Loucy (cell line): ENCODE measurements at regions not wholly inside any gene's neighbourhood (a gene's known extent, or its start where the extent isn't known, plus 50 kb on each side); places are given as distances from the start of the nearest gene placed in this dataset.
"Not testable (repeated sequence)": the region's sequence is repeated elsewhere in the genome, so short reads cannot be mapped to it uniquely, and the experiment has no call there.

Experiments
- H2AFZ ChIP-seq: fragments of 200-600 bp; sonication (generic); 2 replicates; pipeline ENCODE4 v1.6.0; 2016; ENCODE audit warnings: antibody characterized with exemption, mild to moderate bottlenecking, low read length, moderate library complexity
- H3F3A ChIP-seq: fragments of 200-600 bp; 2 replicates; pipeline ENCODE4 v1.6.0; 2016; ENCODE audit warnings: antibody characterized with exemption, low read depth, mild to moderate bottlenecking
- H3K27me3 ChIP-seq: fragments of 200-600 bp; sonication (generic); 2 replicates; pipeline ENCODE4 v1.6.1; 2014; ENCODE audit warnings: low read length, mild to moderate bottlenecking; ENCODE audit not compliant: insufficient read depth, poor library complexity, severe bottlenecking
- H3K36me3 ChIP-seq: fragments of 200-600 bp; sonication (generic); 2 replicates; pipeline ENCODE4 v1.6.1; 2016; ENCODE audit warnings: low read length; ENCODE audit not compliant: insufficient read depth
- H3K4me1 ChIP-seq: fragments of 200-600 bp; sonication (generic); 2 replicates; pipeline ENCODE4 v1.5.1; 2014; ENCODE audit warnings: low read length, mild to moderate bottlenecking; ENCODE audit not compliant: insufficient read depth, poor library complexity, severe bottlenecking
- H3K4me2 ChIP-seq: fragments of 200-600 bp; sonication (generic); 2 replicates; pipeline ENCODE4 v1.6.0; 2014; ENCODE audit warnings: antibody characterized with exemption, low read length, low read depth, mild to moderate bottlenecking; ENCODE audit not compliant: poor library complexity, severe bottlenecking
- H3K4me3 ChIP-seq: fragments of 200-600 bp; sonication (generic); 2 replicates; pipeline ENCODE4 v1.5.1; 2014; ENCODE audit warnings: low read length, mild to moderate bottlenecking, mixed read lengths; ENCODE audit not compliant: poor library complexity, severe bottlenecking
- H3K79me2 ChIP-seq: fragments of 200-600 bp; sonication (generic); 2 replicates; pipeline ENCODE4 v1.6.1; 2014; ENCODE audit warnings: low read length; ENCODE audit not compliant: insufficient read depth
- H3K9ac ChIP-seq: fragments of 200-600 bp; sonication (generic); 2 replicates; pipeline ENCODE4 v1.6.0; 2014; ENCODE audit warnings: mild to moderate bottlenecking, low read depth, low read length, moderate library complexity; ENCODE audit not compliant: poor library complexity, severe bottlenecking
- H3K9me2 ChIP-seq: fragments of 200-600 bp; sonication (generic); replicated peaks from 2 replicates; pipeline ENCODE4 v1.6.1; 2016; ENCODE audit warnings: low read depth, low read length, mixed read lengths
- H3K9me3 ChIP-seq: fragments of 200-600 bp; sonication (generic); 2 replicates; pipeline ENCODE4 v1.6.1; 2014; ENCODE audit warnings: mild to moderate bottlenecking, antibody characterized with exemption, low read length, low read depth; ENCODE audit not compliant: insufficient read depth
- H4K20me1 ChIP-seq: fragments of 200-600 bp; sonication (generic); 2 replicates; pipeline ENCODE4 v1.6.0; 2014; ENCODE audit warnings: antibody characterized with exemption, low read length, mild to moderate bottlenecking; ENCODE audit not compliant: insufficient read depth, poor library complexity, severe bottlenecking
- CTCF ChIP-seq: fragments of 200-600 bp; sonication (generic); conservative IDR thresholded peaks from 2 replicates; pipeline ENCODE4 v1.5.1; 2014; ENCODE audit warnings: mild to moderate bottlenecking, antibody characterized with exemption, low read length
- EZH2phosphoT487 ChIP-seq: fragments of 200-600 bp; IDR thresholded peaks from 2 replicates; pipeline ENCODE4 v1.6.1; 2018; ENCODE audit warnings: antibody characterized with exemption, mild to moderate bottlenecking, moderate library complexity, borderline replicate concordance

- Histone ChIP-seq H3K79me2 (no peaks in the 10 kb centered on the region), H3K4me3 (no peak overlapping the region), H3K9ac (no peak overlapping the region), H3K9me3 (no peaks in the 10 kb centered on the region), H3K4me1 (no peaks in the 10 kb centered on the region), H3F3A (no peaks in the 10 kb centered on the region), H2AFZ (no peak overlapping the region), H4K20me1 (no peaks in the 10 kb centered on the region), H3K9me2 (no peaks in the 10 kb centered on the region), H3K36me3 (no peaks in the 10 kb centered on the region), H3K27me3 (no peaks in the 10 kb centered on the region), H3K4me2 (no peak overlapping the region)
- no peak for TF ChIP-seq CTCF
- TF ChIP-seq EZH2phosphoT487, result no peak
These were observed 109.7 kb upstream of the GMNC start for GRCh38 chr3:190972196-190972595.

GRCh38 chr3:190970560-190970959 lies 108.1 kb upstream of the GMNC start:
- H3K36me3 ChIP-seq, result no peaks in the 10 kb centered on the region
- H3K4me3 ChIP-seq, result no peak overlapping the region
- H3K4me1 ChIP-seq, result no peaks in the 10 kb centered on the region
- H3K9ac ChIP-seq, result no peak overlapping the region
- H3K9me3 ChIP-seq, result no peaks in the 10 kb centered on the region
- no peaks in the 10 kb centered on the region for H3K27me3 ChIP-seq
- no peaks in the 10 kb centered on the region for H4K20me1 ChIP-seq
- no peaks in the 10 kb centered on the region for H3K9me2 ChIP-seq
- no peaks in the 10 kb centered on the region for H3K79me2 ChIP-seq
- TF ChIP-seq EZH2phosphoT487 (no peak), CTCF (no peak)
- H3F3A ChIP-seq, result no peaks in the 10 kb centered on the region
- H3K4me2 ChIP-seq, result no peak overlapping the region
- no peak overlapping the region for H2AFZ ChIP-seq

GRCh38 chr3:190968616-190969015 lies 106.1 kb upstream of the GMNC start:
- H3K4me3 ChIP-seq, result no peak overlapping the region
- no peaks in the 10 kb centered on the region for H3K27me3 ChIP-seq
- no peaks in the 10 kb centered on the region for H3K9me3 ChIP-seq
- H3K79me2 ChIP-seq, result no peaks in the 10 kb centered on the region
- no peaks in the 10 kb centered on the region for H3K4me1 ChIP-seq
- H3K36me3 ChIP-seq, result no peaks in the 10 kb centered on the region
- no peaks in the 10 kb centered on the region for H4K20me1 ChIP-seq
- no peaks in the 10 kb centered on the region for H3F3A ChIP-seq
- H3K9me2 ChIP-seq, result no peaks in the 10 kb centered on the region
- no peak for TF ChIP-seq CTCF
- no peak for TF ChIP-seq EZH2phosphoT487
- H2AFZ ChIP-seq, result no peak overlapping the region
- no peak overlapping the region for H3K9ac ChIP-seq
- H3K4me2 ChIP-seq, result no peak overlapping the region

GRCh38 chr3:190964931-190965330 lies 102.4 kb upstream of the GMNC start:
- H2AFZ ChIP-seq, H3F3A ChIP-seq, H3K9ac ChIP-seq, H3K36me3 ChIP-seq, H3K9me2 ChIP-seq, H3K79me2 ChIP-seq, H4K20me1 ChIP-seq, H3K4me1 ChIP-seq, H3K4me3 ChIP-seq, H3K4me2 ChIP-seq, H3K27me3 ChIP-seq, H3K9me3 ChIP-seq: not testable (repeated sequence)
